GM12872 (cell line): ENCODE measurements at regions not wholly inside any gene's neighbourhood (a gene's known extent, or its start where the extent isn't known, plus 50 kb on each side); places are given as distances from the start of the nearest gene placed in this dataset.

Source experiments
- CTCF ChIP-seq: IDR thresholded peaks from 3 replicates; pipeline ENCODE4 v1.5.1; 2011; ENCODE audit warnings: low read depth, mild to moderate bottlenecking, low read length, moderate library complexity; ENCODE audit not compliant: insufficient read depth

- TF ChIP-seq CTCF = no peak
Measured at GRCh38 chr4:14807856-14808255, 194.4 kb upstream of the CPEB2 start.

- TF ChIP-seq CTCF = no peak
Measured at GRCh38 chr4:14809203-14809602, 193.1 kb upstream of the CPEB2 start.

- no peak for TF ChIP-seq CTCF
Measured at GRCh38 chr4:14810121-14810520, 192.2 kb upstream of the CPEB2 start.

GRCh38 chr4:14810568-14810967 is 191.7 kb upstream of the CPEB2 start:
- TF ChIP-seq CTCF = no peak

GRCh38 chr4:14812101-14812500 is 190.2 kb upstream of the CPEB2 start:
- TF ChIP-seq CTCF = no peak

GRCh38 chr4:14816623-14817261 is 185.5 kb upstream of the CPEB2 start:
- TF ChIP-seq CTCF = no peak

- TF ChIP-seq CTCF = no peak
Measured at GRCh38 chr4:14824189-14824588, 178.1 kb upstream of the CPEB2 start.
